HG03378 (cell line): ENCODE measurements at regions not wholly inside any gene's neighbourhood (a gene's known extent, or its start where the extent isn't known, plus 50 kb on each side); places are given as distances from the start of the nearest gene placed in this dataset.

ENCODE experiments used
- ATAC-seq: cut with Tn5 transposase; IDR thresholded peaks from one replicate; pipeline ENCODE4 v1.9.1; 2021; ENCODE audit warnings: mild to moderate bottlenecking, moderate library complexity; ENCODE audit not compliant: unreplicated experiment

GRCh38 chr2:106706283-106706682 is 179.7 kb downstream of the ST6GAL2 start:
- no peak for ATAC-seq

- no peak for ATAC-seq
Measured at GRCh38 chr2:106708209-106708608, 177.8 kb downstream of the ST6GAL2 start.

- no peak for ATAC-seq
Measured at GRCh38 chr2:106709229-106709628, 176.7 kb downstream of the ST6GAL2 start.

- no peak for ATAC-seq
Measured at GRCh38 chr2:106719222-106719621, 166.7 kb downstream of the ST6GAL2 start.

- ATAC-seq, result no peak
Measured at GRCh38 chr2:106720026-106720425, 165.9 kb downstream of the ST6GAL2 start.

GRCh38 chr2:106724301-106724794 is 161.6 kb downstream of the ST6GAL2 start:
- no peak for ATAC-seq

GRCh38 chr2:106734165-106734564 is 151.8 kb downstream of the ST6GAL2 start:
- no peak for ATAC-seq

- ATAC-seq, result no peak
Measured at GRCh38 chr2:106735807-106736206, 150.2 kb downstream of the ST6GAL2 start.

- ATAC-seq, result no peak
Measured at GRCh38 chr2:106736221-106736620, 149.7 kb downstream of the ST6GAL2 start.

- no peak for ATAC-seq
Measured at GRCh38 chr2:106745468-106745867, 140.5 kb downstream of the ST6GAL2 start.

GRCh38 chr2:106749823-106750222 is 136.1 kb downstream of the ST6GAL2 start:
- ATAC-seq, result no peak
